ENCODE measurements at regions not wholly inside any gene's neighbourhood (a gene's known extent, or its start where the extent isn't known, plus 50 kb on each side); places are given as distances from the start of the nearest gene placed in this dataset.

DNA sequence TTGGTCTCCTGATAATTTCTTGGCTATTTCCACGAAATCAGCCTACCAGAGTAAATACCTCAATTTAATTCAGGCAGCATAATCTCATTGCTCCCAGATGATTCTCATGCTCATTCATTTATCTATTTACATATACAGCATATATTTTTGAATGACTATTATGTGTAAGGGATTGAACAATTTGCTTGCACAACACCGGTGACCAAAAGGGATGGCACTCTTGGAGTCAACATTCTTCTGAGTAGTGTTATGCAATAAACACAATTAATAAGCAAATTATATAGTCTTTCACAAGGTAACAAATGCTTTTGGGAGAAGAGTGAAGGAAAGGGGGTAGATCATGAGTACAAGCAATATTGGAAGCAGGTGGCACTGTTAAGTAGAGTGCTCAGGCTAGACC, 1015.3 kb downstream of the ARAP2 start:
- TF ChIP-seq EZH2 (IDR thresholded peaks at IDR 0.05; ENCODE audit: borderline replicate concordance, low read depth, low read length, poor library complexity, severe bottlenecking) (no peak), CTCF (conservative IDR thresholded peaks at IDR 0.05; ENCODE audit: low read depth, low read length) (no peak)
- Histone ChIP-seq H3K27me3 (replicated peaks; ENCODE audit: insufficient read depth, low read depth, low read length, poor library complexity) (no peaks in the 10 kb centered on the region), H3K4me3 (ENCODE audit: low read depth, low read length, poor library complexity, severe bottlenecking) (no peak overlapping the region), H3K27ac (ENCODE audit: low read depth, low read length, poor library complexity, severe bottlenecking) (no peak overlapping the region), H3K9me3 (ENCODE audit: low read depth, low read length, poor library complexity, severe bottlenecking) (peaks cover under 1% of the 10 kb centered on the region), H3K4me1 (ENCODE audit: insufficient read depth, low read length, poor library complexity, severe bottlenecking) (no peaks in the 10 kb centered on the region), H3K36me3 (ENCODE audit: insufficient read depth, low read length, poor library complexity, severe bottlenecking) (no peaks in the 10 kb centered on the region)
- intact Hi-C loops (cut with micrococcal nuclease; ENCODE audit: unreplicated experiment): no loop called here
- ChIA-PET POLR2A (ENCODE audit: low non-redundant PET) (no interaction called here), CTCF (no interaction called here)
- DNase-seq (ENCODE audit: low spot score): no peak
- no TSS peak for BruUV-seq (replicated peaks)

DNA sequence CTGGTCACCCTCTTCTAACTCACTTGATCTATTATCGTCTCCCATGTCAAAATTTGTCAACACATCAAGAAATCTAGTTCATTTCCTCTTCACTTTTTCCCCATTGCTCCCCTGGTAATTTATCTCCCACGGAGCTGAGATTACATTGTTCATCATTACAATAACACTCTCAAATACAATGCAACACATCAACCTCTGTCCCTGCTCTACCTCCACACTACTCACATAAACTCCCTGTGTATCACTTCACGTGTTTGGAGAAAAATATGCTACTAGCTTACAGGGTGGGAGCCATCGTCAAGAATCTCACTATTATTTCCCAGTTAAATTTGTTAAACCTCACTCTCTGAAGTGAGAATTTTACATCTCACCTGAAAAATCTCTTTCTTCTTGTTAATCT, 1006.4 kb downstream of the ARAP2 start:
- no peaks in the 10 kb centered on the region for H3K36me3 ChIP-seq (ENCODE audit: insufficient read depth, low read length, poor library complexity, severe bottlenecking)
- no peak overlapping the region for H3K4me3 ChIP-seq (ENCODE audit: low read depth, low read length, poor library complexity, severe bottlenecking)
- no peak for DNase-seq (ENCODE audit: low spot score)
- intact Hi-C loops (cut with micrococcal nuclease; ENCODE audit: unreplicated experiment): no loop called here
- BruUV-seq (replicated peaks): no TSS peak
- H3K9me3 ChIP-seq (ENCODE audit: low read depth, low read length, poor library complexity, severe bottlenecking): peaks cover 17% of the 10 kb centered on the region
- CTCF ChIA-PET: no interaction called here
- POLR2A ChIA-PET (ENCODE audit: low non-redundant PET): no interaction called here
- H3K27me3 ChIP-seq (replicated peaks; ENCODE audit: insufficient read depth, low read depth, low read length, poor library complexity): no peaks in the 10 kb centered on the region
- H3K27ac ChIP-seq (ENCODE audit: low read depth, low read length, poor library complexity, severe bottlenecking): no peak overlapping the region
- H3K4me1 ChIP-seq (ENCODE audit: insufficient read depth, low read length, poor library complexity, severe bottlenecking): no peaks in the 10 kb centered on the region
- TF ChIP-seq CTCF (conservative IDR thresholded peaks at IDR 0.05; ENCODE audit: low read depth, low read length): no peak
- TF ChIP-seq EZH2 (IDR thresholded peaks at IDR 0.05; ENCODE audit: borderline replicate concordance, low read depth, low read length, poor library complexity, severe bottlenecking): no peak

DNA sequence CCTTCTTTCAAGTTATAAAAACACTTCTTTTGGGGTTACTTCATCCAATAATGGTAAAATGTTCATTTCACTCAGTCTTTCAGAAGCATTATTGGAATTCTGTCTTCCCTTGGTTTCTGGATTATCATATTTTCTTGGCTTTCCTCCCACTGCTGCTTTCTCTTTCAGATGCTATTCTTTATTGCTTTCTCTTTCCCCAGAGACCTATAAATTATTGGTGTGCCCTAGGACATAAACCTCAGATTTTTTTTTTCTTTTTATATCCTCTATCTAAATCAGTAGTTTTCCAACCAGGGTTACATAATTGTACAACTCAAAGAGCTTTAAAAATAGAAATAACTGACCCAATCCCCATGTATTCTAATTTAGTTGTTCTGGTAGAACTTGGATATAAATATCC, 1005.5 kb downstream of the ARAP2 start:
- no TSS peak for BruUV-seq (replicated peaks)
- POLR2A ChIA-PET (ENCODE audit: low non-redundant PET): no interaction called here
- DNase-seq (ENCODE audit: low spot score): peak; percentile 1
- Histone ChIP-seq H3K9me3 (ENCODE audit: low read depth, low read length, poor library complexity, severe bottlenecking) (peaks cover 17% of the 10 kb centered on the region), H3K27ac (ENCODE audit: low read depth, low read length, poor library complexity, severe bottlenecking) (no peak overlapping the region), H3K4me3 (ENCODE audit: low read depth, low read length, poor library complexity, severe bottlenecking) (no peak overlapping the region), H3K27me3 (replicated peaks; ENCODE audit: insufficient read depth, low read depth, low read length, poor library complexity) (no peaks in the 10 kb centered on the region), H3K36me3 (ENCODE audit: insufficient read depth, low read length, poor library complexity, severe bottlenecking) (no peaks in the 10 kb centered on the region), H3K4me1 (ENCODE audit: insufficient read depth, low read length, poor library complexity, severe bottlenecking) (no peaks in the 10 kb centered on the region)
- CTCF ChIA-PET: no interaction called here
- TF ChIP-seq CTCF (conservative IDR thresholded peaks at IDR 0.05; ENCODE audit: low read depth, low read length): no peak
- TF ChIP-seq EZH2 (IDR thresholded peaks at IDR 0.05; ENCODE audit: borderline replicate concordance, low read depth, low read length, poor library complexity, severe bottlenecking): no peak
- intact Hi-C loops (cut with micrococcal nuclease; ENCODE audit: unreplicated experiment): no loop called here
